Right lobe of liver (tissue), 4 donors: ENCODE measurements at regions not wholly inside any gene's neighbourhood (a gene's known extent, or its start where the extent isn't known, plus 50 kb on each side); places are given as distances from the start of the nearest gene placed in this dataset.

Source experiments
- POLR2A ChIP-seq: fragments of 450-650 bp; IDR thresholded peaks from one replicate; pipeline ENCODE4 v1.6.1; 2017; ENCODE audit warnings: antibody characterized with exemption, mild to moderate bottlenecking
- TF ChIP-seq, protein P1 (sequence below), 4 donors: fragments of 200-600 bp in 3 of 4; fragments of 450-650 bp in 1 of 4; IDR thresholded peaks; one replicate each; pipeline versions ENCODE4 v1.5.1 to v1.8.0; 2016 to 2022; ENCODE audit warnings: antibody characterized with exemption in 4 of 4, mild to moderate bottlenecking in 2 of 4
- donor health status: DM: no; HTN: no; CAD: no.
- donor health status: DM: no; HTN: no; CAD: no.
- donor health status: DM: no; HTN: yes; CAD: no.

DNA sequence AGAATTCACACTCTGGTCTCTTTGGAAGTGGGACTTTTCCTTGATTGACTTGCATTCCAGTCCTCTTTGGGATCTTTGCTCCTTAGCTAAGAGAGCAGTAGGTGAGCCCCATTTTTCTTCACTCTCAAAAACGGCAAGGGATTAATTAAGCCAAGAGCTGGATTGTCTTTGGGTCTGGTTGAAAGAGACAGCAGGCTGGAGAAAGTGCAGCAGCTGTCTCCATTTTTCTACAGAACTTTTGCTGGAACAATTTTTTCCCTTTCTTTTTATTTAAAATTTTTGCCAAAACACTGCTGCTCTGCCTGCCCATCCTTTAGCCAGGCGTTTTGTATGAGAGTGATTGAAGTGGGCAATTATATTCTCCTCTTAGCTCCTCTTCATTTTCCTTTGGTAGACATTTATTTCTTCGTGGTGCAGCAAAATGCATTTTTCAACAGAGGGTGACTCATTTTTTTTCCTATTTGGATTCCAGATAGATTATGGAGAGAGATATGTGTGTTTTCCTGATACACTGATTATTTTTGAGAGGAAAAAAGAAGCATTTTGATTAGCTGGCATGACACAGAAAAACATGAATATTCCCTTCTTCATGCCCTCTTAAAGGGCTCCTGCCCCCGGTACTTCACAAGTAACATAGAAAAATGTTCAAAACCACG is 371.2 kb upstream of the NBEA start:
- no peak for TF ChIP-seq POLR2A
- TF ChIP-seq, protein P1, sequence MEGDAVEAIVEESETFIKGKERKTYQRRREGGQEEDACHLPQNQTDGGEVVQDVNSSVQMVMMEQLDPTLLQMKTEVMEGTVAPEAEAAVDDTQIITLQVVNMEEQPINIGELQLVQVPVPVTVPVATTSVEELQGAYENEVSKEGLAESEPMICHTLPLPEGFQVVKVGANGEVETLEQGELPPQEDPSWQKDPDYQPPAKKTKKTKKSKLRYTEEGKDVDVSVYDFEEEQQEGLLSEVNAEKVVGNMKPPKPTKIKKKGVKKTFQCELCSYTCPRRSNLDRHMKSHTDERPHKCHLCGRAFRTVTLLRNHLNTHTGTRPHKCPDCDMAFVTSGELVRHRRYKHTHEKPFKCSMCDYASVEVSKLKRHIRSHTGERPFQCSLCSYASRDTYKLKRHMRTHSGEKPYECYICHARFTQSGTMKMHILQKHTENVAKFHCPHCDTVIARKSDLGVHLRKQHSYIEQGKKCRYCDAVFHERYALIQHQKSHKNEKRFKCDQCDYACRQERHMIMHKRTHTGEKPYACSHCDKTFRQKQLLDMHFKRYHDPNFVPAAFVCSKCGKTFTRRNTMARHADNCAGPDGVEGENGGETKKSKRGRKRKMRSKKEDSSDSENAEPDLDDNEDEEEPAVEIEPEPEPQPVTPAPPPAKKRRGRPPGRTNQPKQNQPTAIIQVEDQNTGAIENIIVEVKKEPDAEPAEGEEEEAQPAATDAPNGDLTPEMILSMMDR (IDR thresholded peaks at IDR 0.05), result no peak
